ENCODE measurements at regions not wholly inside any gene's neighbourhood (a gene's known extent, or its start where the extent isn't known, plus 50 kb on each side); places are given as distances from the start of the nearest gene placed in this dataset.

DNA sequence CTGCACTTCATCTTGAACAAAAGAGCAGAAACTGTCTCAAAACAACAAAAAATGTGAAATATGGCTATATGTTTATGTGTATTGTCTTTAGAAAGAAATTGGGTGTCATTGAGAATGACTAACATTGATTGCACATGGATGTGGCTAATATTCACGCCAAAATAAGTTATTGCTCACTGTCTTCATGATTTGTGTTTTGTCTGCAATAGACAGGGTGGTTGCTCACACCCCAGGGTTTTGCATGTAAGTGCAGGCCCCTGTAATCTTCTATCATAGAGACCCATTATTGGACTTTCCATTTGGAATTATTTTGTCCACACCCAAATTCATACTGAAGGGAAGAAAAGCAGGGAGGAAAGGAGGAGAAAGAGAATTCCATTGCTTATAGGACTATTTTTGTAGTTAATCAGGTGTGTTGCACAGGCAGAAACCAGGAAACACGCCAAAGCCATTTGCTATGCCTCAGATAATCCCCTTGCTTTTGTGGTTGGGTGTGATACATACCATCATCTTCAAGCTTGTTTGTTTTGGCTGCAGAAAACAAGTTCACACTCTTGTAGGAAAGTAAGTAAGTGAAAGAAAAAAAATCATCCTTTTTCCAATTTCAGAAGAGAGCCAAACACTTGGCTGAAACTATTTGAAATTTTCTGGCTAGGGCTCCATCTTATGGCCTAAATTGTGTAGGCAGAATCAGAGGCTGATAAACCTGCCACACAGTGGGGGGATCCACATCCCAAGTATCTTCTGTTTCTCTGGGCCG is 214.1 kb downstream of the COL12A1 start:
- no peak overlapping the region for H3K27ac ChIP-seq
- 59% methylated on average over 3 of the region's 3 CpGs for WGBS
- H3K4me1 ChIP-seq (replicated peaks) = no peaks in the 10 kb centered on the region
- no peak for DNase-seq (ENCODE audit: low spot score)
- no peak overlapping the region for H3K4me3 ChIP-seq
- no peaks in the 10 kb centered on the region for H3K27me3 ChIP-seq (replicated peaks; ENCODE audit: insufficient read depth)
- H3K36me3 ChIP-seq = no peaks in the 10 kb centered on the region
- intact Hi-C loops (cut with DNase I) = no loop called here
- TF ChIP-seq, protein P1, sequence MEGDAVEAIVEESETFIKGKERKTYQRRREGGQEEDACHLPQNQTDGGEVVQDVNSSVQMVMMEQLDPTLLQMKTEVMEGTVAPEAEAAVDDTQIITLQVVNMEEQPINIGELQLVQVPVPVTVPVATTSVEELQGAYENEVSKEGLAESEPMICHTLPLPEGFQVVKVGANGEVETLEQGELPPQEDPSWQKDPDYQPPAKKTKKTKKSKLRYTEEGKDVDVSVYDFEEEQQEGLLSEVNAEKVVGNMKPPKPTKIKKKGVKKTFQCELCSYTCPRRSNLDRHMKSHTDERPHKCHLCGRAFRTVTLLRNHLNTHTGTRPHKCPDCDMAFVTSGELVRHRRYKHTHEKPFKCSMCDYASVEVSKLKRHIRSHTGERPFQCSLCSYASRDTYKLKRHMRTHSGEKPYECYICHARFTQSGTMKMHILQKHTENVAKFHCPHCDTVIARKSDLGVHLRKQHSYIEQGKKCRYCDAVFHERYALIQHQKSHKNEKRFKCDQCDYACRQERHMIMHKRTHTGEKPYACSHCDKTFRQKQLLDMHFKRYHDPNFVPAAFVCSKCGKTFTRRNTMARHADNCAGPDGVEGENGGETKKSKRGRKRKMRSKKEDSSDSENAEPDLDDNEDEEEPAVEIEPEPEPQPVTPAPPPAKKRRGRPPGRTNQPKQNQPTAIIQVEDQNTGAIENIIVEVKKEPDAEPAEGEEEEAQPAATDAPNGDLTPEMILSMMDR (IDR thresholded peaks at IDR 0.05) = no peak
- no peak for TF ChIP-seq POLR2AphosphoS5 (IDR thresholded peaks at IDR 0.05)
- TF ChIP-seq POLR2A (IDR thresholded peaks at IDR 0.05) = no peak
- H3K9me3 ChIP-seq = no peaks in the 10 kb centered on the region

DNA sequence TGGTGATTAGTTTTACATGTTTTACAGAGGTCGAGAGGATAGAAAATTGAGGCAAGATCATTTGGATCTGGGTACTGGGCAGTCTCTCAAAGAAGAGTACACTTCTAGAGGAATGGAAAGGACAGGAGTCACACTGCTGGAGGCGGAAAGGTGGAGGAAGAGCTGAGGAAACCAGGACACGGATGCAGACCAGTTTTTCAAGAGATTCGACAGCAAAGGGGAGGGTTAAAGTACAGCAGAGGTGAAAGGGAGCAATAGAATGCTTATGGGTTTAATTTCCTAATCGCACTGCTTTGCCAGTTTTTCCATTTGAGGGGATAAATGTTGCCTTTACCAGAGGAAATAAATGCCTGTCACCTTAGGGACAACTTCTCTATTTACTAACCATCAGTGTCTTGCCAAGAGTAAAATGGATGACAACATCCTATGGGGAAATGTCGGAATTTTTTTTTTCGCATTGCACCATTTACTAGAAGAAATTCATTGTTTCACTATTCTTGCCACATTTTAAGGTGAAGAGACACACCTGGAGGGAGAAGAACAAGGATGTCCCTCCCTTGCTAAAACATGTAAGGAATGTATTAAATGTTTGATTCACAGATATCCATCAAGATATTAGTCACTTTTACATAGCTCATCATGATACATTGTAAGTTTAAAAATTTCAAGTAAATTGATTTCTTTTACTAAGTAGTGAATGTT is 226.6 kb downstream of the COL12A1 start:
- WGBS = 91% methylated on average over 7 of the region's 7 CpGs
- Histone ChIP-seq H3K4me1 (replicated peaks) (no peaks in the 10 kb centered on the region), H3K4me3 (no peak overlapping the region), H3K27me3 (replicated peaks; ENCODE audit: insufficient read depth) (no peaks in the 10 kb centered on the region), H3K36me3 (no peaks in the 10 kb centered on the region), H3K27ac (no peak overlapping the region), H3K9me3 (no peaks in the 10 kb centered on the region)
- intact Hi-C loops (cut with DNase I) = no loop called here
- no peak for TF ChIP-seq POLR2A (IDR thresholded peaks at IDR 0.05)
- TF ChIP-seq, protein P1 (IDR thresholded peaks at IDR 0.05) = no peak
- TF ChIP-seq POLR2AphosphoS5 (IDR thresholded peaks at IDR 0.05) = no peak
- no peak for DNase-seq (ENCODE audit: low spot score)

DNA sequence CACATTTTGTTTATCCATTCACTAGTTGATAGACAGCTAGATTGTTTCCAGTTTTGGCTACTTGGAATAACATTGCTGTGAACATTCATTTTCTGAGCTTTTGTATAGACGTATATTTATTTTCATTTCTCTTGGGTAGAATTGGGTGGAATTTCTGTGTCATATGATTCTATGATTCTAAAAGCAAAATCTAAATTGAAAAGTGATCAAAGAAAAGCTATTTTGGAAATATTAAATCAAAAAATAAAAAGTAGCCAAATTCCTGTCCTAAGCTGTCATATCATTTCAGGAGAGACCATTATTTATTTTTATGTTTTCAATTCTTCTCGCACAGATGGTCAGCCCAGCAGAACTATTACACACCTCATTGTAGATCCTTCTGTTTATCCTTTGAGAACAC is 229.2 kb downstream of the COL12A1 start:
- Histone ChIP-seq H3K36me3 (no peaks in the 10 kb centered on the region), H3K4me3 (no peak overlapping the region), H3K27ac (no peak overlapping the region), H3K9me3 (no peaks in the 10 kb centered on the region), H3K27me3 (replicated peaks; ENCODE audit: insufficient read depth) (no peaks in the 10 kb centered on the region), H3K4me1 (replicated peaks) (no peaks in the 10 kb centered on the region)
- no peak for DNase-seq (ENCODE audit: low spot score)
- intact Hi-C loops (cut with DNase I) = no loop called here
- no peak for TF ChIP-seq POLR2A (IDR thresholded peaks at IDR 0.05)
- TF ChIP-seq, protein P1 (IDR thresholded peaks at IDR 0.05) = no peak
- TF ChIP-seq POLR2AphosphoS5 (IDR thresholded peaks at IDR 0.05) = no peak
- WGBS = 43% methylated on average over 2 of the region's 2 CpGs

DNA sequence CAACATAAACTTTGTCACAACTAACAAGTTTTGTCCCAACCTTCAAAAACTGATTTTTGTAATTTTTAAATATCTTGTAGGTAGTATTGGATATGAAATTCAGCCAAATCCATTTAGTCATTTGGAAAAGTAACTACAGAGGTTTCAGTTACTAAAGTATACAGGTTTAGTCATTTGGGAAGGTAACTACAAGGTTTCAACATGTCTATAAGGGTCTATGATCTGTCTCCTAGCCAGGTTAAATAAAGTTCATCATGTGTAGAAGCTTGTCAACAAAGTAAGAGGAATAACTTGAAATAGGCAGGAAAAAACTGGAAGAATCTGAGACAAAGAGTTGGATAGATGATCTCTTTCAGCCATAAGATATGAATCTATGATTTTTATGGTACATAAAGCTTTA is 229.8 kb downstream of the COL12A1 start:
- no peak overlapping the region for H3K27ac ChIP-seq
- intact Hi-C loops (cut with DNase I) = no loop called here
- TF ChIP-seq POLR2A (IDR thresholded peaks at IDR 0.05) (no peak), POLR2AphosphoS5 (IDR thresholded peaks at IDR 0.05) (no peak)
- TF ChIP-seq, protein P1 (IDR thresholded peaks at IDR 0.05) = no peak

DNA sequence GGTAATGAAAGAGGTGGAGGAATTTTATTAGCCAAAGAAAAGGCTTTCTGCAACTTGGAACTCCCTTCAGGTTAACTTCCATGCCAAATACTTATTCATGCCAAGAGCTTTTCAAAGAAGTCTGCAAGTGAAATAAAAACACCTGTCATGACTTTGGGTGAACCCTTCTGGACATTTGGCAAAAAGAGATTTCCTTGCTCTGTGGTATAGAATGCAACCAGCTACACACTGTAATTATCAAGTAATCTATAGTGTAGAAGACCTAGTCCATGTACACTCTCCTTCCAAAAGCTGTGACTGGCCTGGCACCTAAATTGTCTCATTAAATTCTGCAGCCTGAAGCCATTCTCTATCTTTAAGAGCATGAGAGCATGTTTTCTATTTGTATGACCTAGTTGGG is 232.3 kb downstream of the COL12A1 start:
- no peak overlapping the region for H3K4me3 ChIP-seq
- TF ChIP-seq, protein P1 (IDR thresholded peaks at IDR 0.05) = no peak
- no peaks in the 10 kb centered on the region for H3K27me3 ChIP-seq (replicated peaks; ENCODE audit: insufficient read depth)
- H3K36me3 ChIP-seq = no peaks in the 10 kb centered on the region
- no peak overlapping the region for H3K27ac ChIP-seq
- DNase-seq (ENCODE audit: low spot score) = no peak
- no peaks in the 10 kb centered on the region for H3K4me1 ChIP-seq (replicated peaks)
- intact Hi-C loops (cut with DNase I) = no loop called here
- H3K9me3 ChIP-seq = no peaks in the 10 kb centered on the region

More for the DNA sequence above, 229.8 kb downstream of the COL12A1 start:
- Histone ChIP-seq H3K4me3 (no peak overlapping the region), H3K4me1 (replicated peaks) (no peaks in the 10 kb centered on the region), H3K9me3 (no peaks in the 10 kb centered on the region), H3K27me3 (replicated peaks; ENCODE audit: insufficient read depth) (no peaks in the 10 kb centered on the region), H3K36me3 (no peaks in the 10 kb centered on the region)
- DNase-seq (ENCODE audit: low spot score) = no peak
